ENCODE measurements at regions not wholly inside any gene's neighbourhood (a gene's known extent, or its start where the extent isn't known, plus 50 kb on each side); places are given as distances from the start of the nearest gene placed in this dataset.

- Histone ChIP-seq H3K36me3 (no peaks in the 10 kb centered on the region), H3K27me3 (no peaks in the 10 kb centered on the region), H3K9me3 (no peaks in the 10 kb centered on the region), H3K4me3 (no peak overlapping the region)
- no peak for DNase-seq
These were observed 193.5 kb upstream of the CCDC150 start for GRCh38 chr2:196445991-196446390.

GRCh38 chr2:196448407-196449079 lies 191.0 kb upstream of the CCDC150 start:
- no peak overlapping the region for H3K4me3 ChIP-seq
- H3K36me3 ChIP-seq = no peaks in the 10 kb centered on the region
- no peaks in the 10 kb centered on the region for H3K9me3 ChIP-seq
- DNase-seq = no peak
- no peaks in the 10 kb centered on the region for H3K27me3 ChIP-seq

- Histone ChIP-seq H3K36me3 (no peaks in the 10 kb centered on the region), H3K27me3 (no peaks in the 10 kb centered on the region), H3K9me3 (no peaks in the 10 kb centered on the region; the same call in 1 of the 2 replicates), H3K4me3 (no peak overlapping the region)
- no peak for DNase-seq
These were observed 190.4 kb upstream of the CCDC150 start for GRCh38 chr2:196449083-196449482.

GRCh38 chr2:196452758-196453157 lies 186.8 kb upstream of the CCDC150 start:
- H3K27me3 ChIP-seq = no peaks in the 10 kb centered on the region
- no peak for DNase-seq
- peaks cover 2% of the 10 kb centered on the region; the same call in 1 of the 2 replicates for H3K9me3 ChIP-seq
- H3K4me3 ChIP-seq = no peak overlapping the region
- H3K36me3 ChIP-seq = no peaks in the 10 kb centered on the region

GRCh38 chr2:196453613-196454047 lies 185.9 kb upstream of the CCDC150 start:
- Histone ChIP-seq H3K36me3 (no peaks in the 10 kb centered on the region), H3K9me3 (peaks cover 2% of the 10 kb centered on the region; the same call in 1 of the 2 replicates), H3K4me3 (no peak overlapping the region), H3K27me3 (no peaks in the 10 kb centered on the region)
- DNase-seq = peak; percentile 25

GRCh38 chr2:196454492-196454891 lies 185.0 kb upstream of the CCDC150 start:
- Histone ChIP-seq H3K36me3 (no peaks in the 10 kb centered on the region), H3K27me3 (no peaks in the 10 kb centered on the region), H3K4me3 (no peak overlapping the region), H3K9me3 (peaks cover 2% of the 10 kb centered on the region; the same call in 1 of the 2 replicates)
- no peak for DNase-seq

- H3K4me3 ChIP-seq = no peak overlapping the region
- DNase-seq = no peak
These were observed 180.0 kb upstream of the CCDC150 start for GRCh38 chr2:196459539-196459938.

GRCh38 chr2:196463706-196464105 lies 175.8 kb upstream of the CCDC150 start:
- H3K9me3 ChIP-seq = no peaks in the 10 kb centered on the region
- H3K27me3 ChIP-seq = no peaks in the 10 kb centered on the region
- no peak for DNase-seq
- no peak overlapping the region for H3K4me3 ChIP-seq
- H3K36me3 ChIP-seq = no peaks in the 10 kb centered on the region

More at GRCh38 chr2:196459539-196459938, 180.0 kb upstream of the CCDC150 start:
- Histone ChIP-seq H3K36me3 (no peaks in the 10 kb centered on the region), H3K27me3 (no peaks in the 10 kb centered on the region), H3K9me3 (no peaks in the 10 kb centered on the region)

- H3K4me3 ChIP-seq = no peak overlapping the region
- no peaks in the 10 kb centered on the region for H3K27me3 ChIP-seq
- DNase-seq = no peak
- H3K36me3 ChIP-seq = no peaks in the 10 kb centered on the region
- no peaks in the 10 kb centered on the region for H3K9me3 ChIP-seq
These were observed 175.2 kb upstream of the CCDC150 start for GRCh38 chr2:196464311-196464710.

- no peaks in the 10 kb centered on the region for H3K36me3 ChIP-seq
- H3K27me3 ChIP-seq = no peaks in the 10 kb centered on the region
- DNase-seq = no peak
- no peak overlapping the region for H3K4me3 ChIP-seq
- H3K9me3 ChIP-seq = no peaks in the 10 kb centered on the region
These were observed 172.9 kb upstream of the CCDC150 start for GRCh38 chr2:196466581-196466980.

- Histone ChIP-seq H3K4me3 (no peak overlapping the region), H3K36me3 (no peaks in the 10 kb centered on the region), H3K9me3 (no peaks in the 10 kb centered on the region), H3K27me3 (no peaks in the 10 kb centered on the region)
- no peak for DNase-seq
These were observed 171.1 kb upstream of the CCDC150 start for GRCh38 chr2:196468394-196468793.

- no peaks in the 10 kb centered on the region for H3K36me3 ChIP-seq
- no peak for DNase-seq
- no peaks in the 10 kb centered on the region for H3K27me3 ChIP-seq
- H3K9me3 ChIP-seq = no peaks in the 10 kb centered on the region
- H3K4me3 ChIP-seq = no peak overlapping the region
These were observed 165.9 kb upstream of the CCDC150 start for GRCh38 chr2:196473617-196474016.

GRCh38 chr2:196475611-196476010 lies 163.9 kb upstream of the CCDC150 start:
- DNase-seq = no peak
- Histone ChIP-seq H3K4me3 (no peak overlapping the region), H3K27me3 (no peaks in the 10 kb centered on the region), H3K36me3 (no peaks in the 10 kb centered on the region), H3K9me3 (no peaks in the 10 kb centered on the region)

GRCh38 chr2:196478588-196478987 lies 160.9 kb upstream of the CCDC150 start:
- no peak for DNase-seq
- Histone ChIP-seq H3K4me3 (no peak overlapping the region), H3K9me3 (no peaks in the 10 kb centered on the region), H3K36me3 (no peaks in the 10 kb centered on the region), H3K27me3 (no peaks in the 10 kb centered on the region)

- H3K27me3 ChIP-seq = no peaks in the 10 kb centered on the region
- peak; percentile 28 for DNase-seq
These were observed 160.2 kb upstream of the CCDC150 start for GRCh38 chr2:196479350-196479749.

GRCh38 chr2:196480653-196481323 lies 158.7 kb upstream of the CCDC150 start:
- no peak for DNase-seq
- Histone ChIP-seq H3K9me3 (no peaks in the 10 kb centered on the region), H3K36me3 (no peaks in the 10 kb centered on the region), H3K4me3 (no peak overlapping the region), H3K27me3 (no peaks in the 10 kb centered on the region)

More at GRCh38 chr2:196479350-196479749, 160.2 kb upstream of the CCDC150 start:
- H3K4me3 ChIP-seq = no peak overlapping the region
- no peaks in the 10 kb centered on the region for H3K9me3 ChIP-seq
- H3K36me3 ChIP-seq = no peaks in the 10 kb centered on the region

- Histone ChIP-seq H3K36me3 (no peaks in the 10 kb centered on the region), H3K27me3 (no peaks in the 10 kb centered on the region), H3K4me3 (no peak overlapping the region), H3K9me3 (no peaks in the 10 kb centered on the region)
- DNase-seq = peak; percentile 63
These were observed 158.2 kb upstream of the CCDC150 start for GRCh38 chr2:196481324-196481697.

Measured in MG63 (cell line).